ENCODE measurements at regions not wholly inside any gene's neighbourhood (a gene's known extent, or its start where the extent isn't known, plus 50 kb on each side); places are given as distances from the start of the nearest gene placed in this dataset.

DNA sequence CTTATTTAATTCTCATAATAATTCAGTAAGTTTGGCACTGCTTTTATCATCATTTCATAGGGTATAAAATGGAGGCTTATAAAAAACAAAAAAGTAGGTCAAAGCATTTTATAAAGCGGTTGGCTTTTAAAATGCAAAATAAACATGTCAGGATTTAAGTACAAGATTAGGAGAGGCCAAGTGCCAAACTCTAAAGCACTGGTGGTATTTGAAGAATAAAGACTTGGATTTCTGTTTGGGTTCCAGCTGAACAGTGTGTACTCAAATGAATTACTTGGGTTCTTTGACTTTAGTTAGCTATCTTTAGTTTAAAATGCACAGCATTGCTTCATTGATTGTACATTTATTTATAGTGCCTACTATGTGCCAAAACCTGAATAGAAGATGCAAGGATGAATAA, 966.6 kb upstream of the SEL1L start:
- Histone ChIP-seq H3K27me3 (ENCODE audit: control insufficient read depth, insufficient read depth, low read length) (no peaks in the 10 kb centered on the region), H3K36me3 (ENCODE audit: control insufficient read depth, insufficient read depth, low read length) (no peaks in the 10 kb centered on the region), H3K4me1 (ENCODE audit: control insufficient read depth, insufficient read depth, low read length) (no peaks in the 10 kb centered on the region), H3K27ac (ENCODE audit: low read length) (no peak overlapping the region), H3K4me3 (ENCODE audit: low read depth in 2 of 2, low read length in 2 of 2) (no peak overlapping the region), H3K9me3 (ENCODE audit: control insufficient read depth, insufficient read depth, low read depth, low read length) (no peaks in the 10 kb centered on the region)
- in situ Hi-C loops (cut with HindIII; ENCODE audit: low pct_unique_long_range_greater_than_20kb, low sequenced_read_pairs) (no loop called here), intact Hi-C loops (cut with micrococcal nuclease; ENCODE audit: unreplicated experiment) (no loop called here)
- no TSS peak for BruUV-seq (replicated peaks)
- TF ChIP-seq, protein P1, sequence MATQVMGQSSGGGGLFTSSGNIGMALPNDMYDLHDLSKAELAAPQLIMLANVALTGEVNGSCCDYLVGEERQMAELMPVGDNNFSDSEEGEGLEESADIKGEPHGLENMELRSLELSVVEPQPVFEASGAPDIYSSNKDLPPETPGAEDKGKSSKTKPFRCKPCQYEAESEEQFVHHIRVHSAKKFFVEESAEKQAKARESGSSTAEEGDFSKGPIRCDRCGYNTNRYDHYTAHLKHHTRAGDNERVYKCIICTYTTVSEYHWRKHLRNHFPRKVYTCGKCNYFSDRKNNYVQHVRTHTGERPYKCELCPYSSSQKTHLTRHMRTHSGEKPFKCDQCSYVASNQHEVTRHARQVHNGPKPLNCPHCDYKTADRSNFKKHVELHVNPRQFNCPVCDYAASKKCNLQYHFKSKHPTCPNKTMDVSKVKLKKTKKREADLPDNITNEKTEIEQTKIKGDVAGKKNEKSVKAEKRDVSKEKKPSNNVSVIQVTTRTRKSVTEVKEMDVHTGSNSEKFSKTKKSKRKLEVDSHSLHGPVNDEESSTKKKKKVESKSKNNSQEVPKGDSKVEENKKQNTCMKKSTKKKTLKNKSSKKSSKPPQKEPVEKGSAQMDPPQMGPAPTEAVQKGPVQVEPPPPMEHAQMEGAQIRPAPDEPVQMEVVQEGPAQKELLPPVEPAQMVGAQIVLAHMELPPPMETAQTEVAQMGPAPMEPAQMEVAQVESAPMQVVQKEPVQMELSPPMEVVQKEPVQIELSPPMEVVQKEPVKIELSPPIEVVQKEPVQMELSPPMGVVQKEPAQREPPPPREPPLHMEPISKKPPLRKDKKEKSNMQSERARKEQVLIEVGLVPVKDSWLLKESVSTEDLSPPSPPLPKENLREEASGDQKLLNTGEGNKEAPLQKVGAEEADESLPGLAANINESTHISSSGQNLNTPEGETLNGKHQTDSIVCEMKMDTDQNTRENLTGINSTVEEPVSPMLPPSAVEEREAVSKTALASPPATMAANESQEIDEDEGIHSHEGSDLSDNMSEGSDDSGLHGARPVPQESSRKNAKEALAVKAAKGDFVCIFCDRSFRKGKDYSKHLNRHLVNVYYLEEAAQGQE (IDR thresholded peaks at IDR 0.05; ENCODE audit: insufficient read depth in 1 of 2, low read depth in 2 of 2, low read length in 1 of 2): no peak
- TF ChIP-seq POLR2AphosphoS5 (IDR thresholded peaks at IDR 0.05; ENCODE audit: low read depth, low read length): no peak
- TF ChIP-seq TCF7L2 (IDR thresholded peaks at IDR 0.05; ENCODE audit: low read depth, low read length): no peak
- TF ChIP-seq CTCF (IDR thresholded peaks at IDR 0.05): no peak
- TF ChIP-seq SIN3A (IDR thresholded peaks at IDR 0.05; ENCODE audit: borderline replicate concordance, insufficient read depth, low read depth, low read length): no peak
- CTCF ChIA-PET: no interaction called here
- POLR2A ChIA-PET: no interaction called here
- ATAC-seq (no peak), DNase-seq (ENCODE audit: low read depth, low spot score) (no peak)

DNA sequence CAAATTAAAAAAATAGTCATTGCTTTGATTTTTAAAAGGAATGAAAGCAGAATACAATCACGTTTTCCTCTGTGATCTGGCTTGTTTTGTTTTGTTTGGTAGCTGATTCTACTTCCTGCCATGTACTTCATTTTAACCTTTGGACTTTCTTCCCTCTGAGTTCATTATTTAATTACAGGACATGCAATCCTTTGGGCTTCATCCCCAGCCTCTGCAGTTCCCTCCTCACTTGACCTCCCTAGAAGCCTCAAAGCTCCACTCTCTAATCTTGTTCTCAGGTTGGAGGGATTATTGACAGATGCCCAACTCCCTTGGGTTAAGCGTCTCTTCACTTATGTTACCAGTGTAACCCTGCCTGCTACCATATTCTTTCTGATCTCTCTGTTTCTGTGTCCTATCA, 967.9 kb upstream of the SEL1L start:
- in situ Hi-C loops (cut with HindIII; ENCODE audit: low pct_unique_long_range_greater_than_20kb, low sequenced_read_pairs) (no loop called here), intact Hi-C loops (cut with micrococcal nuclease; ENCODE audit: unreplicated experiment) (no loop called here)
- no peak for TF ChIP-seq POLR2AphosphoS5 (IDR thresholded peaks at IDR 0.05; ENCODE audit: low read depth, low read length)
- TF ChIP-seq SIN3A (IDR thresholded peaks at IDR 0.05; ENCODE audit: borderline replicate concordance, insufficient read depth, low read depth, low read length): no peak
- TF ChIP-seq, protein P1 (IDR thresholded peaks at IDR 0.05; ENCODE audit: insufficient read depth in 1 of 2, low read depth in 2 of 2, low read length in 1 of 2): no peak
- no peak for TF ChIP-seq TCF7L2 (IDR thresholded peaks at IDR 0.05; ENCODE audit: low read depth, low read length)
- TF ChIP-seq CTCF (IDR thresholded peaks at IDR 0.05): no peak
- H3K4me1 ChIP-seq (ENCODE audit: control insufficient read depth, insufficient read depth, low read length): no peaks in the 10 kb centered on the region
- H3K4me3 ChIP-seq (ENCODE audit: low read depth in 2 of 2, low read length in 2 of 2): no peak overlapping the region
- ATAC-seq (no peak), DNase-seq (ENCODE audit: low read depth, low spot score) (no peak)
- no peaks in the 10 kb centered on the region for H3K9me3 ChIP-seq (ENCODE audit: control insufficient read depth, insufficient read depth, low read depth, low read length)
- POLR2A ChIA-PET: no interaction called here
- H3K27ac ChIP-seq (ENCODE audit: low read length): no peak overlapping the region
- CTCF ChIA-PET: no interaction called here
- no TSS peak for BruUV-seq (replicated peaks)
- no peaks in the 10 kb centered on the region for H3K36me3 ChIP-seq (ENCODE audit: control insufficient read depth, insufficient read depth, low read length)
- no peaks in the 10 kb centered on the region for H3K27me3 ChIP-seq (ENCODE audit: control insufficient read depth, insufficient read depth, low read length)
